GM21576 (cell line): ENCODE measurements at regions not wholly inside any gene's neighbourhood (a gene's known extent, or its start where the extent isn't known, plus 50 kb on each side); places are given as distances from the start of the nearest gene placed in this dataset.
"Not testable (repeated sequence)": the region's sequence is repeated elsewhere in the genome, so short reads cannot be mapped to it uniquely, and the experiment has no call there.

ENCODE experiments used
- ATAC-seq: cut with Tn5 transposase; IDR thresholded peaks from one replicate; pipeline ENCODE4 v1.9.1; 2021; ENCODE audit warnings: mild to moderate bottlenecking, moderate library complexity; ENCODE audit not compliant: unreplicated experiment

DNA sequence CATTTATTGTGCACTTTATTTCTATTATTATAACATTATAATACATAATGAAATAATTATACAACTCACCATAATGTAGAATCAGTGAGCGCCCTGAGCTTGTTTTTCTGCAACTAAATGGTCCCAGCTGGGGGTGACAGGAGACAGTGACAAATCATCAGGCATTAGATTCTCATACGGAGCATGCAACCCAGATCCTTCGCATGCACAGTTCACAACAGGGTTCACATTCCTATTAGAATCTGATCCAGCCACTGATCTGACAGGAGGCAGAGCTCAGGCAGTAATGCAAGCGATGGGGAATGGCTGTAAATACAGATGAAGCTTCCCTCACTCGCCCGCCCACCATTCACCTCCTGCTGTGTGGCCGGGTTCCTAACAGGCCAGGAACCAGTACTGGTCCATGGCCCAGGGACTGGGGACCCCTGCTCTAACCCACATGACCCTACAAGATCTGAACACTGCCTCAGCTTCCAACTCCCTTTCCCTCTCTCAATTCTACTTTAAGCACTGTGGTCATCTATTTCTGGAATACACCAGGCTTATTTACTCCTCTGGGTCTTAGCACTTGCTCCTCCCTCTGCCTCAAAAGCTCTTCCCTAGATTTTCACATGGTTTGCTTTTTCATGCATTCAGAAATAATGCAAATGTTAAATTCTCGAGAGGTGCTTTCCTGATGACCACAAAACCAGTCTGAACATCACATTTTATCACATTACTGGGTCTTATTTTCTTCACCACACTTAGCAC lies 166.8 kb upstream of the HCCS start:
- no peak for ATAC-seq

DNA sequence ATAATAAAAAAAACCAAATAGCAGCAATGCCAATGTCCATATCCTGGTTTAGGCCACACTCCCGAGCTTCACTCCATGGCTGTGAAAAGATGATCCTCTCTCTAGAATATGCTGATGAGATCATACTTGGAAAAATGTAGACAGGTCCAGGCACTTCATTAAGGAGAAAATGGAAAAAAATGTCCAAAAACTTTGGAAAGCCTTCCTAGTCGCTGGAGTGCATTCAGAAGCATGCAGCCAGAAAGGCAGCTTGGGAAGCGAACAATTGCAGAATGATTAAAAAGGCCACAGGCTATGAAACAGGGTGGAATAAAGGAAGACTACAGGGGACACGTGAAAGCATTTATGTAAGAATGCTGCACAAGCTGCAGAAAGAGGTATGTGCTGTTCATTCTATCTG lies 165.6 kb upstream of the HCCS start:
- no peak for ATAC-seq

DNA sequence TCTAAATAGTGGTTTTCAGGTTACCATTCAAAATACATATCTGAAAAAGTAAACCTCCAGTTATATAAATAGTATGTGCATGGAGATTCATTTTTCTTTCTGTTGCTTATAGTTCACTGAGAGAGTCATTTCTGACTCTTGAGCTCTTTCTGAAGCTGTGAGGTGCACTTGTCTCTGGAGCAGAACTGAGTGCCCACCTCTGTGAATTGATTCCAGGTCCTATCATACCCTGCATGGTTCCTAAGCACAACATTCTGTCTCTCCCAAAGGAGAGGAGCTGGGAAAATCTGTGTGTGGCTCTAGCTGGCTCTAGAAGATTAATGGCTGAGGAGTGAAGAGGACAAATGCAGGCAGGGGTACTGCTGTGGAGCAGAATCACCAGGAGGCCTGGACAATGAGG lies 161.6 kb upstream of the HCCS start:
- ATAC-seq: no peak

DNA sequence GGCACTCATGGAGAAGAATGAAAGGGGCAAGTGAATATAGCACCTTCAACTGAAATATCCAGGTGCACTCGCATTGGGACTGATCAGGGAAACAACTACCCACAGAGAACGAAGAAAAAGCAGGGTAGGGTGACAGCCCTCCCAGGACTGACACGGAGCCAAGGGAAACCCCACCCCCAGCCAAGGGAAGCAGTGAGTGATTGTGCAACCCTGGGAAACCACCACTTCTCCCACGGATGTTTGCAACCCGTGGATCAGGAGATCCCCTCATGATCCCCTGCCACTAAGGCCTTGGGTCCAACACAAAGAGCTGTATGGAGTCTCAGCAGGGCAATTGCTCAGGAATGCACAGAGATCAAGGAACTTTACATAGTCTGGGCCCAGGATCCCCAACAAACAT lies 158.5 kb upstream of the HCCS start:
- ATAC-seq: no peak

DNA sequence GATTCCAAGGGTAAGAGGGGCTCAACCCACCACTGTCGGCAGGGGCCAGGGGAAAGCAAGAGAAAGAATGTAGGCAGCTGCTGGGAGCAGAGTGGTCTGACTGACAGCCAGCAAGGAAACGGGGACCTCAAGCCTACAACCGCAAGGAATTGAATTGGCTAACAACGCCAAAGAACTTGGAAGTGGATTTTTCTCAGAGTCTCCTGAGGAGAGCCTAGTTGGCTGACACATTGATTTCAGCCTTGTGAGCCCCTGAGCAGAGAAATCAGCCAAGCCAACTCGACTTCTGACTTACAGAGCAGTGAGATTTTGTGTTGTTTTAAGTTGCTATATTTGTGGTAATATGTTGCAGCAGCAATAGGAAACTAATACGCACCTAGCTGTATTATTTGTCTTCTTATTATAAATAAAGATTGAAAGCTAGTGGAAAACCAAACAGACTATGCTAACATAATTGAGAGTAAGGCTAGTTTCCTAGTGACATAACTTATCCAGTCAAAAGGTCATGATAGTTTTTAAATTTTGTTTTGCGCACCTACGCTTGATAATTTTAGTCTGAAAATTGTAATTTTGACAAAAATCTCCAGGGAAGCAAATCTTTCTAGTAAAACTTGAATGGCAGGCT lies 145.8 kb upstream of the HCCS start:
- no peak for ATAC-seq

DNA sequence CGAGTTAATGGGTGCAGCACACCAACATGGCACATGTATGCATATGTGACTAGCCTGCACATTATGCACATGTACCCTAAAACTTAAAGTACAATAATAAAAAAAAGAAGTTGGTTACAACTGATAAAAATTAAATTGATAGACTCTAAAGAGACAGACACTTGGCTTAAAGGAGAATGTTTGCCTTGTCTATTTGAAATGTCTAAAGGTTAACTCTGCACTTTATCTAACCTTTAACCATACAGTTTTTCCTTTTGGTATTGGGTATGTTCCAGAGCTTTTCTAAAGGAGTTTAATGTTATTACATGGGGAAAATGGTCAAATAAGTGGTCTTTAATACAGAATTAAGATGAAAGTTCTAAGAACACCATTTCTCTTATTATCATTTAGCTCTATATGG lies 145.1 kb upstream of the HCCS start:
- no peak for ATAC-seq

DNA sequence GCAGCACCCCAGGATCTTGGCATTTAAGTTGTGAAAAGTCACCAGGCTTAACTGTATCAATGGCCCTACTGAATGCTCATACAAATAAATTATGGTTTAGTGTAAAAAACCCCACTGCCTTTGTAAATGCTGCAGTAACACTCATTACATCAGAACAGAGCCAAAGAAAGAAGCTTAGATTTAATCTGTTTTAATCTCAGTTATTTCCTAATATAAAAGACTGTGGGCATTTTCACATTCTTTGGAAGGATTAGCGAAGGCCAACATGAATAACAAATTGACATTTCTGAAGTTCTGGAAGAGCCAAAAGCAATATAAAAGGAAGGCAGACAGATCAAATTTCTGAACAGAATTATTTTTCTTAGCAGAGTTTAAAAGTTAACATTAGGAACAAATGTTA lies 140.0 kb upstream of the HCCS start:
- ATAC-seq: no peak

DNA sequence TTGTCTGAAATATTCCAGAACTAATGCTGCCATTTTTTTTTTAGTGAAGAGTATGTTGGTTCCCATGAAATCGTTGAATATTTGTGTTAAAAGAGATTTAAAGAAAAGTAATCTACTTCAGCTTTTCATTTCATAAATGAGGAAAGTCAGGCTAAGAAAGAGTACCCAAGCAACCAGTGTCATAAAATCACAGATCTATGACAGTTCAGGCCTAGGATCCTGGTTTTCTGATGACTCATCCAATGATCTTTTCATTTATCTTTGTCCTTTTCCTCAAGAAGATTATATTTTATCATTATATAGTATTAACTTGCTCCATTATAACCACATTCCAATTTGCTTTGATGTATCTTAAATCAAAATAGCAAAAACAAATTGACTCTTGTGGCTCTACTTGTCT lies 139.4 kb upstream of the HCCS start:
- ATAC-seq: no peak

DNA sequence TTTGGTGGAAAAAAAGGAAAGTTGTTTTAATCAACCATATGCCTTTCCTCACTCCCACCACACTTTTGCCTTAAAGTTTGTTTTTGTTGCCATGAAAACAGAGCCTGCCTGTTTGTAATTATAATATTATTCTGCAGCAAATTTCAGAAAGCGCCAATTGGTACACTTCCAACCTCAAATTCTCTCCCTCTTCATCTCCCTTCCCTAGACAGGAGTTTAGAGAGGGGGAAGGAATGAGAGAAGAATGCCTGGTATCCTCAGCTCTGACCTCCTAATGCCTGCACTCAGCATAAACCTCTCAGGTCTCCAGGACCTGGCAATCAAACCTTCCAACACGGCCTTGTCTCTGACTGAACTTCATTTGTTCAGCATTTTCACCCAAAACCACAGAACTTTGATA lies 138.4 kb upstream of the HCCS start:
- ATAC-seq: no peak

DNA sequence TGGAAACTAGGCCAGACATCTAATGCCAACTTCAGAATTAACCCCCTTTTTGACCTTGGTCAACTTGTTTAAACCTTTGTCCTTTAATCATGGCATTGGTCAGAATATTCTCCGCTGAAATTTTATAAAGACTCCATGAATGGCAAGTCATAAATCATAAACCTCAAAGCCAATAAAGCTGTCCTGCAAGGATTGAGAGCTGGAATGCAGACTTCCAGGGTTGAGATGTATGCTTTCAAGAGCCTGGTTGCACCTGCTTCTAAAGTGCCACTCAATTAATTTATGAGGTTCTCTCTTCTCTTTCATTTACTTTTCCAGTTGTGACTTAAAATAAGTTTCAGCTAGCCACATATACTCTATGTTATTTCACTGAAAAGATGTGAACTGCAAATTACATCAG lies 136.2 kb upstream of the HCCS start:
- no peak for ATAC-seq

DNA sequence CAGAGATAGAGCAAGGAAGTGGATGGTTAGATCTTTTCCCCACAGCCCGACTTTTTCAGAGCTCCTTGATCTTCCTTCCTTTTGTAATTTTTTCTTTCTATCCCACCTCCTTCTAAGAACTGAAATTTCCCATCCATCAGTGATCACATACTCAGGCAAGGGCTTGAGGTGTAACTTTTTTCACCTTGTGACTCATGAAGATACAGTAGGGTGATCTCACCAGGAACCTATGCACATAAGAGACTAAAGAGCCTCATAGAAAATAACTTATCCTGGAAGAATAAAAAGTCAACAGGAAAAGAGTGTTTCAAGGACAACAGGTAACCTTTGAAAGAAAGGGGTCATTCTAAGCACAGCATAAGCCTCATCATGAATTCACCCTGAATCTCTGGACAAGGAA lies 131.2 kb upstream of the HCCS start:
- no peak for ATAC-seq

DNA sequence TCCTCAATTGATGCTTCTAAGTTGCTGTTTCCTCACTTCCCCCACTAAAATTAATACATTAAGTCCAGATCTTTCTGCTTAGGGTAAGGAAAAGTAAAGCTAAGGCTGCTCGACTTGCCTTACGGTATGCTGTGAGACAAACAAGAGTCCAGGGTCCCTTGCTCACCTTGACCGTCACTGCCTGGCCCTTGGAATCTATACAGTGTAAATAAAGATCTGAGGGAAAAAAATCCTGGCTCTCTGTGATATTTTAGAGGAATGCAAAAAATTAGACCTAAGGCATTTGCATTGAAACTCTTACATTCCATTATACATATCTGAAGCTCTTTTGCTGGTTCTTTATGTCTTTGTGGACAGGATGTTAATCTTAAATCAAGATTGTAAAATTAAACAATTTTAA lies 129.6 kb upstream of the HCCS start:
- no peak for ATAC-seq

DNA sequence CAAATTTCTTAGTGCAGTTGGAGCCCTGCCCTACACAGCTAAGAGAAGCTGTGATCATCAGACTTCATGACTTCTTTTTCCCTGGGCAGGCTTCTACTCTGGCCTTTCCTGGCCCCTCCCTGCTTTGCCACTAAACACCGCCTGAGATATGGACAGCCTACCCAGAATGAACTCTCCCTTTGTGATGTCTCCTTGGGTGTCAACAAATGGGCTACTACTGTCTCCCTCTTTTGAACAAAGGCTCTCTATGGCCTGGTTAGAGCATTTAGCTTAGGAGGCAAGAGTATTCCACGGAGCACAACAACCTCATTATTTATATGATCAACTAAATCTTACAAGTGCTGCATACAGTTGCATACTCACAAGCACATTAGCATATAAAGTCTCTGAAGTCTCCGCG lies 127.6 kb upstream of the HCCS start:
- ATAC-seq: no peak

DNA sequence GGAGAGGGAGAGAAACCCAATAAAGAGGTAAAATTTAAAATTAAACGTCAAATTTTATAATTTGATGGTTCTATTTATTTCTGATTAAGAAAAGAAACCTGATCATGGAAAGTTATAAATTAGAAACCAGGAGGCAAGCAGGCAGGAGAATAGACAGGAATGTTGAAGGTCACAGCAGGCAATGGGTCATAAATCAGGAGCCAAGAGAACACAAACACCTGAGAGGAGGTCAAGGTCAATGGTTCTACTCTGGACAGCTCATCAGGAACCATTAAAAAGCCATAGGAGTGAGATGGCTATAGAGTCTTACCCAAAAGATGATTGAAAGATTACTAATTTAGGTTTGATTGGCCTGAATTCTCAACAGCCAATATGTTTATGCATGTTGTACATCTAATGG lies 126.9 kb upstream of the HCCS start:
- ATAC-seq: no peak

DNA sequence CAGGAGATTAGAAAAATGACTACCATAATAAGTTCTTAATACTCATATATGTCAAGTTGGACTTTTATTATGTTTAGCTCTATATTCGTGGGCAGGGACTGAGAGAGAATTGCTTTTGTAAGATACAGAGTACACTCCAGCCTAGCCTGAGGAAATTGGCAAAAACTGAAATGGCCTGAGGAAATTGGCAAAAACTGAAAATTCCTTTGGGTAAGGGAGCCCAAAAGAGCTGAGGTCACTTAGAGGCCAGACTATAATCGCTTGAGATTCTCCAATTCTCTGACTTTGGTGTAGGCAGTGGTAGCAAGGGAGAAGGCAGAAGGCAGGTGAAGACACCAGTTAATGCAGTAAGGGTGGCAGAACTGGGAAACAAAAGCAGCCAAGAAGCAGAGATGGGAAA lies 124.5 kb upstream of the HCCS start:
- ATAC-seq: no peak

DNA sequence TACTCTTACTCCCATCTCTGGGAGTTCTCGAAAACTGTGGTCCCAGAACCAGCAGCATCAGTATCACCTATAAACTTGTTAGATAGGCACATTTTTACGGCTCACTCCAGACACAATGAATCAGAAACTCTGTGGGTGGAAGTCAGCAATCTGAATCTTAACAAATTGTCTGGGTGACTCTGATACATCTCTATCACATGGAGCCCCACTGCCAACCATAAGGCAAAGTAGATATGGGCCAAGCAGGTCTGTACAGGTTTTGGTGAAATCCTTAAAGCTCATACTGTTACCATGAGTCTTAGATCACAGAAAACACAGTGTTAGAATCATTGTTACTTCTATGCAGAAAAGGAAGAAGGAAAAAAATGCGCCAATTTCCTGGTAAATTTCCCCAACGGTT lies 122.5 kb upstream of the HCCS start:
- ATAC-seq: no peak

DNA sequence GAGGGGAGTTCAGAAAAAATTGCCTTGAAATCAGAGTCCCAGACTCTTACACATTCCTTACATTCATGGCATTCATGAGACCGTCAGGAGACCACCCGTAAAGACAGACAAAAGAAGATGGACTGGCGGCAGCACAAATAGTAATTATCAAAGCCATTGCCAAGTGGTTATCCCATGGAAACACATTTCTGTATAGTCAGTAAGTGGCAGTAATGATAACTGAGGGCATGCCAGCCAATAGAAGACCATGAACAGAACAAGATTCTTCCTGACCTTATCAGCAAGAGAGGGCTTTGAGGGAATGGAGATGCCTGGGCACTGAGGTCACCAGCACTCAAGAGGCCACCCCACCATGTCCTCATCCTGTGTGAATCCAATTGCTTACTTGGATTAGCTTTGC lies 121.7 kb upstream of the HCCS start:
- ATAC-seq: no peak

DNA sequence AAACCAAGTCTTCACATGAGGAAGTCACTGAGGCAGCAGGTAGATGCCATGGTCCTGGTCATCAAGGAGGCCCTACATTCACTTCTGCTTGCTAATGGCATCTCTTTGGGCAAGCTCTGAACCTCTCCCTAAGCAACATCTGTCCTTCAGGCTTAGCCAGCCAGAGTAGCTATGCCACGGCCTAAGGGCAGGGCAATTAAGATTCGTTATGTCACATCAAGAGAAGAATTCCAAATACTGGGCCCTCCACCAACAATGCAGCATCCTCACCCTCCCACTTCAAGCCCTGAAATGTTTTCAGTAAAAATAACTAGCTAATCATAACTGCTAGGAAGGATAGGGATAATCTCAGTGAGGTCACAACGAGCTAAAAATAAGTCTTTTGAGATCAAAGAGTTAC lies 120.7 kb upstream of the HCCS start:
- ATAC-seq: no peak

DNA sequence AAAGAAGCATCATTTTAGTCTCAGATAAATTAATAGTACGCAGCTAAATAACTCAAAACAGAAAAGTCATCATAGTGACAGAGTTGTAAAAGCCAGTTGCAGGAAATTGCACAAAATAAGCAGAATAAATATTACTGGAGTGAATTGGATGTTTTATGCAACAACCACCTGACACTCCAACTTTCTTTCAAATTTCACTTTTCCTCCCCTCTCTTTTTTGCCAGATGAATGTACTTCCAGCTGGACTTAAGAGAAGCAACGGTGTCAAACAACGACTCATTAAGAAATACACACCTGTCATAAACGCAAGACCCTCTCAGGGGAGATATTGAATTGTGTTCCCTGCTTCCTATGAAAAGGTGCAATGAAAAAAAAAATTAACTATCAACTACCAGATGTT lies 120.2 kb upstream of the HCCS start:
- ATAC-seq: no peak

DNA sequence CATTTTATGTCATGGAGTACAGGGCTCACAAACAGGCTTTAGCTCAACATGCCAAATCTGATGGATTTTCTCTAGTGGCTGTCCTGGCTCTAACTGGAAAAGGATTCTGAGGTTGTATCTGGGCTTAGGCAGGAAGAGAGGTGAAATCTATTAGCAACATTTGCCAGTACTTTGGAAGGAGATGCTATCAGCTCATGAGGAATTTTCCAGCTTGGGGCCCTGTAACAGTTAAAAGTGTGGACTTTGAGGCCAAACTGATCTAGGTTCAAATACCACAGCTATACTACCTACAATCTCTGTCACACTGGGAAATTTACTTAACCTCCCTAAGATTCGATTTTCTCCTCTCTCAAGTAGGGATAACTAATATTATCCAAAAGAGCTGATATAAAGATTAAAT lies 119.0 kb upstream of the HCCS start:
- no peak for ATAC-seq

DNA sequence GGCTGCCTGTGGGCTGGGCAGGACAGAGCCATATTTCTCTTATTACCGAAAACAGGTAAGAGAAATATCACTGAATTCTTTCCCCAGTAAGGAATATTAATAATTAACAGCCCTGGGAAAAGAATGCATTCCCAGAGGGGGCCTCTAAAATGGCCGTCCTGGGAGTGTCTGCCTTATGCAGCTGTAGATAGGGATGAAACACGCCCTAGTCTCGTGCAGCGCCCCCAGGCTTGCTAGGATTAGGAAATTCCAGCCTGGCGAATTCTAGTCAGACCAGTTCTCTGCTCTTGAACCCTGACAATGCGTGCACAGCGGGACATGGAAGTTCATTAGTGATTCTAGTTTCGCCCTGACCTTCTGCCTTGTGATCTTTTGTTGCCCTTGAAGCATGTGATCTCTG lies 104.1 kb upstream of the HCCS start:
- not testable (repeated sequence) for ATAC-seq

DNA sequence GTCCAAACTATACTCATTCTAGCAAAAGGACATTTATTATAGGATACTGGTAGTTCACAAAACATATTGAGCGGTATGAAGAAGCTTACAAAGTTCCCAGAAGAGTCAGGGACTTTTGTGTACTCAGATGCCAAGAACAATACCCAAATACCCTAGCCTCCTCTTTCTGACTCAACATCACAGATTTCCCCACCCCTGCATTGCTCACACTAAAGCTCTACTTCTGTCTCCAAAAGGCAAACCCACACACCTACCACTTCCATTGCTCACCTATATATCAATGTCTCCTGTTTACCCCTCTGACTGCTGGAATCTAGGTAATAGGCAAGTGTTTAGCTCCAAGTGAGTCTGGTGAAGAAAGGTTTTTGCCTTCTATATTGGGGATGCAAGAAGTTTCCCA lies 100.7 kb upstream of the HCCS start:
- no peak for ATAC-seq

DNA sequence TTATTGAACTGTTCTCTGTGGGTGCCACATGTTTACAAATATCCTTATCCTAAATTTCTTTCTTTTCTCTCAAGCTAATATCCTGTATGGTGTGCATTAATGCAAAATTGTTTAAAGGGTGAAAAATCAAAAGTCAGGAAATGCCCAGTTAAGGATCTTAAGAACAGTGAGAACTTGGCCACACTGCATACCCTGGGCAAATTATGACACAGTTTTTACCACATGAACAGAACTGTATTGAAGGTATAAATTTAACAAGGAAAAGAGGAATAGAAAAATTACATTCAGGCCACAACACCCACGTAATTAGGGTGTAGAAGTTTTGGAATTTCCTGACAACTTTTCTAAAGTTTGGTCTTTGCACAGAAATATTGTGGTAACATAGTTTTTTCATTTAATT lies 94.4 kb upstream of the HCCS start:
- ATAC-seq: no peak
